WI38 (cell line): ENCODE measurements at regions not wholly inside any gene's neighbourhood (a gene's known extent, or its start where the extent isn't known, plus 50 kb on each side); places are given as distances from the start of the nearest gene placed in this dataset.

Source experiments
- H3K4me3 ChIP-seq: 2 replicates; pipeline ENCODE4 v1.5.1; 2011; ENCODE audit warnings: low read depth, mild to moderate bottlenecking, control low read depth, low read length
- CTCF ChIP-seq: IDR thresholded peaks from 2 replicates; pipeline ENCODE4 v1.5.1; 2012; ENCODE audit warnings: low read depth, mild to moderate bottlenecking, control low read depth, low read length

- H3K4me3 ChIP-seq = no peak overlapping the region
- no peak for TF ChIP-seq CTCF
Observed at GRCh38 chr18:34097312-34097711, 127.4 kb downstream of the NOL4 start.

DNA sequence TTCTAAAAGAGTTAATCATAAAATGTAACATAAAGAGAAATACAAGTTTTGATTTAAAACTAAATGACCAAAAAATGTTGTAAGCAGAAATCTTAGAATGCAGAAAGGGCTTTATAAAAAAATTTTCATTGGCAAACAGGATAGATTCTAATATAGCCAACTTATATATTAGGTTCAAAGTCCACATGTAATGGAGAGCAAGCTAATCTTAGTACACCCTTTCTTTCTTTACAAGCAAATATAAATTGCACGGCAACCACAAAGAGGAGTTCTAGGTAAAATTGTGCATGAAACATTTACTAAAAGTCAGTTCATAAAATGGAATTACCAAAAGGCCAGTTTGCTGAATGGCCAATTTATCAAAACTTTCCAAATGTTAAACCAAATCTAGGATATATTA lies 130.6 kb downstream of the NOL4 start:
- H3K4me3 ChIP-seq = no peak overlapping the region

GRCh38 chr18:34092796-34093195 lies 131.9 kb downstream of the NOL4 start:
- H3K4me3 ChIP-seq = no peak overlapping the region
- TF ChIP-seq CTCF = no peak

More for the DNA sequence above, 130.6 kb downstream of the NOL4 start:
- no peak for TF ChIP-seq CTCF

GRCh38 chr18:34086370-34086769 lies 138.3 kb downstream of the NOL4 start:
- no peak for TF ChIP-seq CTCF
- no peak overlapping the region for H3K4me3 ChIP-seq

DNA sequence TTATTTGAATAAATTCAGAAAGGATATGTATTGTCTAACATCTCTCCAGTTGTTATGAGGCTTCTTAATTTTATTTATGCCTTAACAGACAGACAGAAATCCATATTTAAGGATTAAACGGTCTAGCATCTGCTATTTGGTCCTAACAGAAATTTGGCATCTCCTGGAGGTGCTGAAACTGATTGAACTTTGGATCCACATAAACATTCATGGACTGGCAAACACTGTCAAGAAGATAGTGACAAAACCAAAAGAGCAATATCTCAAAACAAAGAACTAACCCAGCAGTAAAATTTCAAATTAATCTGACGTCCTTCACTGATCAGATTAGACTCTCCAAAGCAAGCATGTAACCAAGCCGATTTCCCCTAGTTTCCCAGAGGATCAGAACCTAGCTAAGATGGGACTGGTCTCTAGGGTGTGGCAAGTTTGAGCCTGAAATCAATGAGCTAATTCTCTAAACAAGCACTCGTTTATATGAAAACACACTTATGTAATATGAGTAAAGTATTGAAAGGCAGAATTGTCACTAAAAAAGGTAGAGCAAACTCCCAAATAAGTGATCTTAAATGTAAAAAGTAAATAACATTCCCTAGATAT lies 139.5 kb downstream of the NOL4 start:
- TF ChIP-seq CTCF = no peak
- no peak overlapping the region for H3K4me3 ChIP-seq

DNA sequence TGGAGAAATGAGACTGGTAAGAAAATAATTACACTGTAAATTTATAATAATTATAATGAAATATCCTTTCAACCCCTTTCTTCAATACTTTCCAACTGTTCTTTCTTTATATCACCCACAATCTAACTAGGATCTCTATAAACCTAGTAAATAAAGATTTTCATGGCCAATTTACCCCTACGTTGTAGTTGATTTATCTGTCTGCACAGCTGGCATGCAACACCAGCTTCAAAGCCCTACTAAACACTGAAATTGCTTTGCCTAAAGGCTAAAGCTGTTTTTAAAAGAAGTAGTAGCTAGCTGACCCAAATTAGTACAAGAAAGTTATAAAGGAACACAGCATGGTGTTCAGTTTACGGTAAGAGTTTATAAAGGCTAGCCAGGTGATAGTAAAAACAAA lies 140.1 kb downstream of the NOL4 start:
- no peak overlapping the region for H3K4me3 ChIP-seq
- TF ChIP-seq CTCF = no peak

- no peak for TF ChIP-seq CTCF
- H3K4me3 ChIP-seq = no peak overlapping the region
Observed at GRCh38 chr18:34083910-34084535, 140.7 kb downstream of the NOL4 start.
